Type B pancreatic cell (in vitro differentiated cells): ENCODE measurements at regions not wholly inside any gene's neighbourhood (a gene's known extent, or its start where the extent isn't known, plus 50 kb on each side); places are given as distances from the start of the nearest gene placed in this dataset.
"Not testable (repeated sequence)": the region's sequence is repeated elsewhere in the genome, so short reads cannot be mapped to it uniquely, and the experiment has no call there.

Experiments used
- DNase-seq: peaks from one replicate; pipeline ENCODE4 v3.0.0; 2021; ENCODE audit warnings: mixed read lengths; ENCODE audit not compliant: unreplicated experiment; ENCODE audit errors: extremely low spot score
- H3K27ac Mint-ChIP-seq: 2 replicates; pipeline ENCODE4 v1.8.0; 2021; ENCODE audit warnings: mild to moderate bottlenecking, mixed read lengths
- H3K27me3 Mint-ChIP-seq: 2 replicates; pipeline ENCODE4 v1.8.0; 2021; ENCODE audit warnings: mixed read lengths
- H3K36me3 Mint-ChIP-seq: 2 replicates; pipeline ENCODE4 v1.8.0; 2021; ENCODE audit warnings: mixed read lengths
- H3K4me1 Mint-ChIP-seq: one replicate; pipeline ENCODE4 v1.8.0; 2021; ENCODE audit warnings: mixed read lengths; ENCODE audit not compliant: unreplicated experiment
- H3K4me3 Mint-ChIP-seq: 2 replicates; pipeline ENCODE4 v1.8.0; 2021; ENCODE audit warnings: mild to moderate bottlenecking, mixed read lengths
- H3K9me3 Mint-ChIP-seq: 2 replicates; pipeline ENCODE4 v1.8.0; 2021; ENCODE audit warnings: mixed read lengths
- CTCF ChIP-seq: fragments of 200-600 bp; sonication (generic); conservative IDR thresholded peaks from 2 replicates; pipeline ENCODE4 v1.5.0; 2021; ENCODE audit warnings: antibody characterized with exemption, mild to moderate bottlenecking

GRCh38 chr5:62183727-62184126 is 122.3 kb upstream of the KIF2A start:
- Mint-ChIP-seq H3K27me3 (peaks cover 15% of the 10 kb centered on the region), H3K27ac (no peak overlapping the region), H3K4me1 (no peaks in the 10 kb centered on the region), H3K9me3 (no peaks in the 10 kb centered on the region), H3K4me3 (no peak overlapping the region), H3K36me3 (no peaks in the 10 kb centered on the region)
- no peak for DNase-seq
- TF ChIP-seq CTCF: no peak

- DNase-seq: no peak
- Mint-ChIP-seq H3K27ac (no peak overlapping the region), H3K4me1 (no peaks in the 10 kb centered on the region), H3K4me3 (no peak overlapping the region), H3K27me3 (peaks cover 11% of the 10 kb centered on the region), H3K9me3 (no peaks in the 10 kb centered on the region), H3K36me3 (no peaks in the 10 kb centered on the region)
- no peak for TF ChIP-seq CTCF
Observed at GRCh38 chr5:62184444-62184843, 121.6 kb upstream of the KIF2A start.

GRCh38 chr5:62190173-62190572 is 115.8 kb upstream of the KIF2A start:
- no peak for DNase-seq
- no peak for TF ChIP-seq CTCF
- H3K4me1 Mint-ChIP-seq: no peaks in the 10 kb centered on the region
- no peak overlapping the region for H3K4me3 Mint-ChIP-seq
- peaks cover 10% of the 10 kb centered on the region for H3K27me3 Mint-ChIP-seq
- peaks cover 8% of the 10 kb centered on the region for H3K9me3 Mint-ChIP-seq
- H3K36me3 Mint-ChIP-seq: no peaks in the 10 kb centered on the region
- no peak overlapping the region for H3K27ac Mint-ChIP-seq

- Mint-ChIP-seq H3K4me3 (no peak overlapping the region), H3K27ac (no peak overlapping the region), H3K27me3 (peaks cover 6% of the 10 kb centered on the region), H3K36me3 (no peaks in the 10 kb centered on the region), H3K4me1 (no peaks in the 10 kb centered on the region), H3K9me3 (peaks cover 8% of the 10 kb centered on the region)
- no peak for TF ChIP-seq CTCF
- no peak for DNase-seq
Observed at GRCh38 chr5:62190931-62191330, 115.1 kb upstream of the KIF2A start.

GRCh38 chr5:62192958-62193357 is 113.0 kb upstream of the KIF2A start:
- no peaks in the 10 kb centered on the region for H3K36me3 Mint-ChIP-seq
- DNase-seq: no peak
- no peak overlapping the region for H3K4me3 Mint-ChIP-seq
- peaks cover 6% of the 10 kb centered on the region for H3K27me3 Mint-ChIP-seq
- peaks cover 8% of the 10 kb centered on the region for H3K9me3 Mint-ChIP-seq
- no peak for TF ChIP-seq CTCF
- no peaks in the 10 kb centered on the region for H3K4me1 Mint-ChIP-seq
- no peak overlapping the region for H3K27ac Mint-ChIP-seq

- peaks cover 17% of the 10 kb centered on the region for H3K27me3 Mint-ChIP-seq
- H3K4me3 Mint-ChIP-seq, DNase-seq, H3K36me3 Mint-ChIP-seq, H3K4me1 Mint-ChIP-seq, H3K27ac Mint-ChIP-seq, H3K9me3 Mint-ChIP-seq: not testable (repeated sequence)
Observed at GRCh38 chr5:62196532-62196931, 109.5 kb upstream of the KIF2A start.
